Uterus (tissue), 2 donors: ENCODE measurements at regions not wholly inside any gene's neighbourhood (a gene's known extent, or its start where the extent isn't known, plus 50 kb on each side); places are given as distances from the start of the nearest gene placed in this dataset.

Experiments used
- POLR2A ChIP-seq, 2 donors: fragments of 450-650 bp; IDR thresholded peaks; one replicate each; pipeline ENCODE4 v1.6.1; 2016; ENCODE audit warnings: antibody characterized with exemption in 2 of 2, mild to moderate bottlenecking in 1 of 2, moderate library complexity in 1 of 2
- TF ChIP-seq, protein P1 (sequence below), 4 experiments: fragments of 200-600 bp in 2 of 4; fragments of 450-650 bp in 2 of 4; sonication (generic) in 2 of 4; IDR thresholded peaks; one replicate each; pipeline ENCODE4 v1.5.1; 2016 to 2019; ENCODE audit warnings: antibody characterized with exemption in 4 of 4, mild to moderate bottlenecking in 2 of 4, moderate library complexity in 1 of 4

- no peak for TF ChIP-seq POLR2A (IDR thresholded peaks at IDR 0.05)
- TF ChIP-seq, protein P1, sequence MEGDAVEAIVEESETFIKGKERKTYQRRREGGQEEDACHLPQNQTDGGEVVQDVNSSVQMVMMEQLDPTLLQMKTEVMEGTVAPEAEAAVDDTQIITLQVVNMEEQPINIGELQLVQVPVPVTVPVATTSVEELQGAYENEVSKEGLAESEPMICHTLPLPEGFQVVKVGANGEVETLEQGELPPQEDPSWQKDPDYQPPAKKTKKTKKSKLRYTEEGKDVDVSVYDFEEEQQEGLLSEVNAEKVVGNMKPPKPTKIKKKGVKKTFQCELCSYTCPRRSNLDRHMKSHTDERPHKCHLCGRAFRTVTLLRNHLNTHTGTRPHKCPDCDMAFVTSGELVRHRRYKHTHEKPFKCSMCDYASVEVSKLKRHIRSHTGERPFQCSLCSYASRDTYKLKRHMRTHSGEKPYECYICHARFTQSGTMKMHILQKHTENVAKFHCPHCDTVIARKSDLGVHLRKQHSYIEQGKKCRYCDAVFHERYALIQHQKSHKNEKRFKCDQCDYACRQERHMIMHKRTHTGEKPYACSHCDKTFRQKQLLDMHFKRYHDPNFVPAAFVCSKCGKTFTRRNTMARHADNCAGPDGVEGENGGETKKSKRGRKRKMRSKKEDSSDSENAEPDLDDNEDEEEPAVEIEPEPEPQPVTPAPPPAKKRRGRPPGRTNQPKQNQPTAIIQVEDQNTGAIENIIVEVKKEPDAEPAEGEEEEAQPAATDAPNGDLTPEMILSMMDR (IDR thresholded peaks at IDR 0.05): no peak
Observed at GRCh38 chr14:84991021-84991420, 538.9 kb upstream of the FLRT2 start.
